AG09319 (cell line): ENCODE measurements at regions not wholly inside any gene's neighbourhood (a gene's known extent, or its start where the extent isn't known, plus 50 kb on each side); places are given as distances from the start of the nearest gene placed in this dataset.

Experiments
- DNase-seq: peaks from one replicate; pipeline ENCODE4 v3.0.0-alpha.2; 2010; ENCODE audit warnings: low read depth; ENCODE audit errors: extremely low read depth
- CTCF ChIP-seq: IDR thresholded peaks from 2 replicates; pipeline ENCODE4 v1.5.1; 2011; ENCODE audit warnings: low read depth, mild to moderate bottlenecking, inconsistent platforms, low read length, moderate library complexity

DNA sequence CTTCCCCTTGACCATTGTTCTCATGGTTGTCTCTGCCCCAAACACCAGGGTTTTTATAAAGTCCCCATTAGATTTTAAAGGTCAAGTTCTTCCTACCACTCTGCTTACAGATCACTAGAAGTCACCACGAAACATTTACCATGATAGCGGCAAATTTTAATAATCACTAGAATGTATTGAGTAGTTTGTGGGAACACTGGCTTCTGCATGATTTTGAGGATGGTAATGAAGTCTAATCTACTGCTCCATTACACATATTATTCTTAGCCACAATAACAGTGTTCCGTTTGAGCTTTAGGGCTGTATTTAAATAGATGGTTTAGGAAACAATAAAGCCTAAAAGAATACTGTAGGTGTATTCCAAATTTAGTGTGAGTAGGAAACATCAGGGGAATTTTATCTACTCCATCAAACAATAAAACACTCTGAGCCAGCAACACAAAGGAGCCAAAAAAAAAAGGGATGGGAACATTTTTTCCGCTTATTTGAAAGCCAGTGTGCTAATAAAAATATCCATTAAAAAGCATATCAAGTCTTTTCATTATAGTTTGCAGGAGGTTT is 49.7 kb downstream of the KLF12 start:
- DNase-seq: no peak
- no peak for TF ChIP-seq CTCF

DNA sequence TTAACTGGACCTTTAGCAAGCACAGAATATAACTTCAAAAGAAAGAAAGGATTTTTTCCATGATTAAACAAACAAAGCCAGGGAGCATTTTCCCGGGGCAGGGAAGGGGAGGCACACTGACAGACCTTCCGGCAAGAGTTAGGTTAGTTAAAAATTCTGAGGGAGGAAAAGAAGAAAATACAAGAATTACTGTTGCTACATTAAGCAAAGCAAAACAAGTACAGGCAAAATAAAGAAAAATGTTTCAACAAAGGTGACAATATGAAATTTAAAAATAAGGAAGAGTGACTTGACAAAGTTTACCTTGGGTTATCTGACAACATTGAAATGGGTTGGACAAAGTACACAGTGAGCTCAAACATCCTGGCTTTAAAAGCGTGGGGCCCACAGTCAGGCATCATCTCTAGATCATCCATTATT is 51.5 kb downstream of the KLF12 start:
- DNase-seq: no peak
- TF ChIP-seq CTCF: no peak

- TF ChIP-seq CTCF: no peak
- DNase-seq: no peak
These were observed 53.4 kb downstream of the KLF12 start for GRCh38 chr13:74080762-74081161.

DNA sequence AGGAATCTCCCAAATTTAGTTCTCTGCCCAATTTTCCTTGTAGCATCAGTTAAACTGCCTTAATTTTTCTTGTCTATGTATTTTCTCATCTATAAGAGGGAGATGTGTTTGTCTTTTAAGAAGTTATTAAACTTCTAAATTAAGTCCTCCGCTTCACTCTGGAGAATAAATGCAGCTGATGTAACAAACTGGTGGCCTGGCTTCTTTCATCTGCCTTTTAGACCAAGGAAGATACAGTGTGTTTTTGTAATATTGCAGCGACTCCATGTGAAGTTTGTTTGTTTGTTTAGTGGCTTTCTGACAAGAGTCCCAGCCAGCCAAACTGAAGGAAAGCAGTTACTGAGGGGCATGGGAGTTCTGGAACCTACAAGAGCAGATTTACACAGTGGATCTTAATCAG is 56.4 kb downstream of the KLF12 start:
- no peak for DNase-seq
- no peak for TF ChIP-seq CTCF

DNA sequence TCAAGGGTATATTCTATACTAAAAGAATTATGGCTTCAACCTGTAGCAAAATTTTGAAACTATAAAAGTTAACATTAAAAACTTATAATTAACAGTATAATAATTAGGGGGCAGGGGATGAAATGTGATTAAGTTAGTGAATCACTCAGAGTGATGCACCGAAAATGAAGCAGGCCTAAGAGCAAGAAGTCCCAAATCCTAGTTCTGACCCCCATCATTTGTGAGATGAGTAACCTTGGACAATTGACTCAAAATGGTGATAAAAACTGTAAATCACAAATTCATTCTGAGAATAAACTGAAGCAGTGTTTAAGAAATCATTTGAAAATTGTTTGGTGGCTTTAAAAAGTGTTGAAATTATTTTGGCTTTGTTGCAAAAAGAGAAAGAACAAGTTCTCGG is 56.8 kb downstream of the KLF12 start:
- DNase-seq: no peak
- TF ChIP-seq CTCF: no peak

- no peak for DNase-seq
- no peak for TF ChIP-seq CTCF
These were observed 59.5 kb downstream of the KLF12 start for GRCh38 chr13:74074723-74075122.

DNA sequence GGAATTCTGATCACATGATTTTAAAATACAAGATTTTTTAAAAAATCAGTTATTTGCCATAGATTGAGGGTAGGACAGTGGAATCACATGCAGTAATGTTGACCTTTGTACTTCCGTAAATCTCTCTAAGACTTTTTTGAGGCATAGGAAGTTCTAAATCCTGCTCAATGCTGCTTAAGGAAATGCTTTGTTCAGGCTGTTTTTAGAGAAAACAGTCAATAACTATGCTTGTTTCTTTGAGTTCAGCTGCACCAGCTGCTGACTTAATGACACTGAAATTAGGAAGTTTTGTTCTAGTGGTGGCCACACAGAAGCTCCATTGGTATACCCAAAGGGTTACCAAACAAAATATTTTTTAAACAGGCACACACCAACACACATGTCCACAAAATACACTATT is 60.9 kb downstream of the KLF12 start:
- no peak for TF ChIP-seq CTCF
- DNase-seq: no peak
